K562 (cell line): ENCODE measurements at regions not wholly inside any gene's neighbourhood (a gene's known extent, or its start where the extent isn't known, plus 50 kb on each side); places are given as distances from the start of the nearest gene placed in this dataset.

Experiments used
- ATAC-seq: fragments of 200-7000 bp; cut with Tn5 transposase; 3 replicates; pipeline ENCODE4 v1.9.1; 2020; ENCODE audit warnings: moderate library complexity
- BruUV-seq: library from RNA; stranded (reverse); fragments of 400-500 nt; replicated peaks from 2 replicates; lab custom pipeline; 2021; lab: Mats Ljungman, UMichigan
- CTCF ChIA-PET: fragments of 300-600 bp; formaldehyde crosslinking; extraction: SDS; loops from one replicate; lab custom pipeline; 2021; ENCODE audit warnings: low intra/inter-chr PET ratio; lab: Yijun Ruan, JAX
- POLR2A ChIA-PET: fragments of 300-600, 350-650 bp; sonication (Branson Sonifier 250); formaldehyde crosslinking; extraction: SDS; loops from one replicate; lab custom pipeline; 2021; ENCODE audit warnings: antibody characterized with exemption, inconsistent platforms; lab: Yijun Ruan, JAX
- DNase-seq, 4 experiments: peaks; one replicate each; pipeline versions ENCODE4 v3.0.0 to v3.0.0-alpha.2; 2011 to 2018; ENCODE audit warnings: low spot score in 3 of 4, mixed read lengths in 3 of 4; ENCODE audit errors: extremely low read depth in 1 of 4
- FAIRE-seq: peaks from 2 replicates; lab custom pipeline; 2011; peaks lifted over from hg19 to GRCh38; lab: Jason Lieb, UNC
- H2AFZ ChIP-seq: 2 replicates; pipeline ENCODE4 v1.6.0; 2011; ENCODE audit warnings: low read depth, low read length, control low read depth, inconsistent platforms
- H3K27ac ChIP-seq: fragments of 200-600 bp; 3 replicates; pipeline ENCODE4 v1.8.0; 2011; ENCODE audit warnings: low read depth, mild to moderate bottlenecking, control low read depth, inconsistent platforms, low read length, moderate library complexity, mixed read lengths; ENCODE audit errors: extremely low read depth
- H3K27me3 ChIP-seq, 2 experiments: fragments of 300-600 bp in 1 of 2; 2 replicates in 1 of 2; 3 replicates in 1 of 2; pipeline versions ENCODE4 v1.6.0 to v1.8.0; 2011; ENCODE audit warnings: inconsistent platforms in 2 of 2, low read length in 2 of 2, mild to moderate bottlenecking in 1 of 2, mixed read lengths in 1 of 2, moderate library complexity in 1 of 2; ENCODE audit not compliant: control insufficient read depth in 2 of 2, insufficient read depth in 2 of 2
- H3K36me3 ChIP-seq: fragments of 300-600 bp; 3 replicates; pipeline ENCODE4 v1.8.0; 2011; ENCODE audit warnings: mild to moderate bottlenecking, low read length, inconsistent platforms; ENCODE audit not compliant: control insufficient read depth, insufficient read depth
- H3K4me1 ChIP-seq, 2 experiments: fragments of 200-600 bp in 1 of 2; replicated peaks in 1 of 2; 2 replicates in 1 of 2; 3 replicates in 1 of 2; pipeline versions ENCODE4 v1.5.1 to v1.8.0; 2011; ENCODE audit warnings: inconsistent platforms in 2 of 2, low read length in 2 of 2, mild to moderate bottlenecking in 1 of 2, mixed read lengths in 1 of 2, moderate library complexity in 1 of 2; ENCODE audit not compliant: control insufficient read depth in 2 of 2, insufficient read depth in 2 of 2
- H3K4me2 ChIP-seq: 2 replicates; pipeline ENCODE4 v1.6.1; 2011; ENCODE audit warnings: low read length, control low read depth, inconsistent platforms, mixed read lengths; ENCODE audit not compliant: insufficient read depth
- H3K4me3 ChIP-seq: fragments of 200-600 bp; sonication (generic), shearing (Covaris generic); 2 replicates; pipeline ENCODE4 v1.5.1; 2016; ENCODE audit warnings: control low read depth, inconsistent platforms
- H3K79me2 ChIP-seq: fragments of 200-600 bp; 3 replicates; pipeline ENCODE4 v1.8.0; 2011; ENCODE audit warnings: low read length, inconsistent platforms; ENCODE audit not compliant: control insufficient read depth, insufficient read depth
- H3K9ac ChIP-seq, 2 experiments: 2 replicates each; pipeline versions ENCODE4 v1.6.0 to v1.6.1; 2011; ENCODE audit warnings: low read depth in 2 of 2, low read length in 2 of 2, control low read depth in 1 of 2, inconsistent platforms in 1 of 2, mild to moderate bottlenecking in 1 of 2, mixed read lengths in 1 of 2; ENCODE audit not compliant: insufficient read depth in 1 of 2
- H3K9me1 ChIP-seq: one replicate; pipeline ENCODE4 v1.6.0; 2011; ENCODE audit warnings: inconsistent platforms, mild to moderate bottlenecking, low read length, moderate library complexity; ENCODE audit not compliant: control insufficient read depth, insufficient read depth
- H3K9me3 ChIP-seq: replicated peaks from 2 replicates; pipeline ENCODE4 v1.5.1; 2011; ENCODE audit warnings: low read depth, low read length, inconsistent platforms; ENCODE audit not compliant: control insufficient read depth, insufficient read depth
- H4K20me1 ChIP-seq: replicated peaks from 2 replicates; pipeline ENCODE4 v1.6.1; 2011; ENCODE audit warnings: low read length, inconsistent platforms, mixed read lengths; ENCODE audit not compliant: control insufficient read depth, insufficient read depth
- RAD51 ChIP-seq: fragments of 450-650 bp; IDR thresholded peaks from 2 replicates; pipeline ENCODE4 v1.7.1; 2016; ENCODE audit warnings: low read depth, mild to moderate bottlenecking, borderline replicate concordance
- SMARCE1 ChIP-seq: fragments of 450-650 bp; IDR thresholded peaks from 2 replicates; pipeline ENCODE4 v1.7.1; 2016; ENCODE audit warnings: mild to moderate bottlenecking
- ZNF232 ChIP-seq: sonication (generic); formaldehyde crosslinking; IDR thresholded peaks from 2 replicates; pipeline ENCODE4 v1.8.0; 2022; ENCODE audit warnings: mild to moderate bottlenecking, missing genetic modification reagents
- WGBS: fragments of 100-300 bp; shearing (Covaris generic); methylation state at CpG from one replicate; pipeline ENCODE4 v1.1.6; 2016; ENCODE audit warnings: low coverage, mixed read lengths; ENCODE audit not compliant: insufficient coverage; ENCODE audit errors: missing lambda C conversion rate; 5-methylcytosine and 5-hydroxymethylcytosine counted together
- in situ Hi-C: fragments of 300-500 bp; cut with MboI; formaldehyde crosslinking; loops from 4 replicates; pipeline ENCODE4 v1.15.0; 2018; ENCODE audit warnings: inconsistent platforms, mixed read lengths
- intact Hi-C: fragments of 100-400 bp; cut with micrococcal nuclease; formaldehyde crosslinking; loops from 2 replicates; pipeline ENCODE4 v1.14.2; 2022
- TF ChIP-seq, protein P1 (sequence below), 2 experiments: fragments of 450-650 bp; IDR thresholded peaks; 2 replicates each; pipeline ENCODE4 v1.6.1; 2018; ENCODE audit warnings: mild to moderate bottlenecking in 2 of 2, low read depth in 1 of 2; ENCODE audit not compliant: partially characterized antibody in 2 of 2
- TF ChIP-seq, protein P2 (sequence below): sonication (generic); formaldehyde crosslinking; IDR thresholded peaks from 2 replicates; pipeline ENCODE4 v1.8.1; 2023; ENCODE audit warnings: mild to moderate bottlenecking, missing genetic modification reagents, moderate library complexity

DNA sequence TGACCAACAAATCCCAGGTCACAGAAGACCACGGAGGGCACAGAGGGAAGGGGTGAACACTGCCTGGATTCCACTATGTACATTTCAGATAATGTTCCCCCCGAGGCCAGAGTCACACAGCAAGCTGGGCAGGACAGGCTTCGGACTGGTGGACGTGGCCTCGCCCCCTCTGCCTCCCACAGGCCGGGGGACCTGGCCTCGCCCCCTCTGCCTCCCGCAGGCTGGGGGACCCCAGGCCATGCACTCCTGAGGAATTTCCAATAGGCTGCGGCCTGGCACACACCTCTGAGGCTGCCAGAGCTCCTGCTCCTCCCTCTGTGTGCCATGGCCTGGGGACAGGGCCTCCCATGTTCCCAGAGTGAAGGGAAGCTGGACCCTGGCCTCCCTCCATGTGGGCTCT, 1352.8 kb downstream of the BRD1 start:
- Histone ChIP-seq H3K9me3 (no peaks in the 10 kb centered on the region), H3K9ac (no peak overlapping the region), H3K9me1 (no peaks in the 10 kb centered on the region), H3K4me3 (no peak overlapping the region), H3K4me2 (no peak overlapping the region), H3K79me2 (no peaks in the 10 kb centered on the region), H3K4me1 (no peaks in the 10 kb centered on the region), H3K27ac (no peak overlapping the region), H2AFZ (no peak overlapping the region), H3K27me3 (peaks cover 0 to 14% of the 10 kb centered on the region in 2 experiments; a peak in 1 of 5 replicates), H4K20me1 (no peaks in the 10 kb centered on the region), H3K36me3 (no peaks in the 10 kb centered on the region)
- BruUV-seq: no TSS peak
- POLR2A ChIA-PET: no interaction called here
- ATAC-seq (no peak), DNase-seq (no peak), FAIRE-seq (no peak)
- intact Hi-C loops (no loop called here), in situ Hi-C loops (loop anchor here (25.0 kb wide), 1 partner anchor 888 kb away; no protein-coding TSS in a partner anchor)
- 4% methylated on average over 8 of the region's 9 CpGs for WGBS
- TF ChIP-seq ZNF232 (CRISPR knock-in tag): no peak
- TF ChIP-seq RAD51: no peak
- TF ChIP-seq, protein P1, sequence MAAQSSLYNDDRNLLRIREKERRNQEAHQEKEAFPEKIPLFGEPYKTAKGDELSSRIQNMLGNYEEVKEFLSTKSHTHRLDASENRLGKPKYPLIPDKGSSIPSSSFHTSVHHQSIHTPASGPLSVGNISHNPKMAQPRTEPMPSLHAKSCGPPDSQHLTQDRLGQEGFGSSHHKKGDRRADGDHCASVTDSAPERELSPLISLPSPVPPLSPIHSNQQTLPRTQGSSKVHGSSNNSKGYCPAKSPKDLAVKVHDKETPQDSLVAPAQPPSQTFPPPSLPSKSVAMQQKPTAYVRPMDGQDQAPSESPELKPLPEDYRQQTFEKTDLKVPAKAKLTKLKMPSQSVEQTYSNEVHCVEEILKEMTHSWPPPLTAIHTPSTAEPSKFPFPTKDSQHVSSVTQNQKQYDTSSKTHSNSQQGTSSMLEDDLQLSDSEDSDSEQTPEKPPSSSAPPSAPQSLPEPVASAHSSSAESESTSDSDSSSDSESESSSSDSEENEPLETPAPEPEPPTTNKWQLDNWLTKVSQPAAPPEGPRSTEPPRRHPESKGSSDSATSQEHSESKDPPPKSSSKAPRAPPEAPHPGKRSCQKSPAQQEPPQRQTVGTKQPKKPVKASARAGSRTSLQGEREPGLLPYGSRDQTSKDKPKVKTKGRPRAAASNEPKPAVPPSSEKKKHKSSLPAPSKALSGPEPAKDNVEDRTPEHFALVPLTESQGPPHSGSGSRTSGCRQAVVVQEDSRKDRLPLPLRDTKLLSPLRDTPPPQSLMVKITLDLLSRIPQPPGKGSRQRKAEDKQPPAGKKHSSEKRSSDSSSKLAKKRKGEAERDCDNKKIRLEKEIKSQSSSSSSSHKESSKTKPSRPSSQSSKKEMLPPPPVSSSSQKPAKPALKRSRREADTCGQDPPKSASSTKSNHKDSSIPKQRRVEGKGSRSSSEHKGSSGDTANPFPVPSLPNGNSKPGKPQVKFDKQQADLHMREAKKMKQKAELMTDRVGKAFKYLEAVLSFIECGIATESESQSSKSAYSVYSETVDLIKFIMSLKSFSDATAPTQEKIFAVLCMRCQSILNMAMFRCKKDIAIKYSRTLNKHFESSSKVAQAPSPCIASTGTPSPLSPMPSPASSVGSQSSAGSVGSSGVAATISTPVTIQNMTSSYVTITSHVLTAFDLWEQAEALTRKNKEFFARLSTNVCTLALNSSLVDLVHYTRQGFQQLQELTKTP (IDR thresholded peaks at IDR 0.05; ENCODE audit: low read depth in 1 of 2, partially characterized antibody in 2 of 2): no peak
- no peak for TF ChIP-seq SMARCE1
- TF ChIP-seq, protein P2, sequence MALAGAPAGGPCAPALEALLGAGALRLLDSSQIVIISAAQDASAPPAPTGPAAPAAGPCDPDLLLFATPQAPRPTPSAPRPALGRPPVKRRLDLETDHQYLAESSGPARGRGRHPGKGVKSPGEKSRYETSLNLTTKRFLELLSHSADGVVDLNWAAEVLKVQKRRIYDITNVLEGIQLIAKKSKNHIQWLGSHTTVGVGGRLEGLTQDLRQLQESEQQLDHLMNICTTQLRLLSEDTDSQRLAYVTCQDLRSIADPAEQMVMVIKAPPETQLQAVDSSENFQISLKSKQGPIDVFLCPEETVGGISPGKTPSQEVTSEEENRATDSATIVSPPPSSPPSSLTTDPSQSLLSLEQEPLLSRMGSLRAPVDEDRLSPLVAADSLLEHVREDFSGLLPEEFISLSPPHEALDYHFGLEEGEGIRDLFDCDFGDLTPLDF (CRISPR knock-in tag): no peak
- CTCF ChIA-PET: no interaction called here
